GM10266 (cell line): ENCODE measurements at regions not wholly inside any gene's neighbourhood (a gene's known extent, or its start where the extent isn't known, plus 50 kb on each side); places are given as distances from the start of the nearest gene placed in this dataset.

Source experiments
- DNase-seq: peaks from one replicate; pipeline ENCODE4 v3.0.0; 2012; ENCODE audit errors: extremely low spot score
- CTCF ChIP-seq: IDR thresholded peaks from 2 replicates; pipeline ENCODE4 v1.5.1; 2012; ENCODE audit warnings: mild to moderate bottlenecking, low read depth; ENCODE audit not compliant: control insufficient read depth, insufficient read depth; ENCODE audit errors: missing control alignments

- no peak for TF ChIP-seq CTCF
- DNase-seq, result no peak
Measured at GRCh38 chr13:84400706-84401105, 518.4 kb upstream of the SLITRK1 start.

- DNase-seq, result no peak
- TF ChIP-seq CTCF, result no peak
Measured at GRCh38 chr13:84399320-84400085, 517.2 kb upstream of the SLITRK1 start.

GRCh38 chr13:84393981-84394625 is 511.8 kb upstream of the SLITRK1 start:
- no peak for TF ChIP-seq CTCF
- DNase-seq, result no peak

GRCh38 chr13:84380866-84381265 is 498.6 kb upstream of the SLITRK1 start:
- no peak for TF ChIP-seq CTCF
- no peak for DNase-seq

GRCh38 chr13:84377106-84377505 is 494.8 kb upstream of the SLITRK1 start:
- TF ChIP-seq CTCF, result no peak
- DNase-seq, result no peak

- TF ChIP-seq CTCF, result no peak
- DNase-seq, result no peak
Measured at GRCh38 chr13:84366506-84366905, 484.2 kb upstream of the SLITRK1 start.

- no peak for TF ChIP-seq CTCF
- DNase-seq, result no peak
Measured at GRCh38 chr13:84362777-84363176, 480.5 kb upstream of the SLITRK1 start.
